GM18507 (cell line): ENCODE measurements at regions not wholly inside any gene's neighbourhood (a gene's known extent, or its start where the extent isn't known, plus 50 kb on each side); places are given as distances from the start of the nearest gene placed in this dataset.

Experiments
- DNase-seq: peaks from one replicate; pipeline ENCODE4 v3.0.0; 2011; ENCODE audit warnings: low read depth; ENCODE audit not compliant: insufficient read length; ENCODE audit errors: extremely low spot score
- FAIRE-seq: peaks from 2 replicates; lab custom pipeline; 2011; peaks lifted over from hg19 to GRCh38; lab: Jason Lieb, UNC

- peak; percentile 71 for FAIRE-seq
- DNase-seq = no peak
Measured at GRCh38 chr9:99713838-99714306, 107.8 kb upstream of the NR4A3 start.

- FAIRE-seq = no peak
- no peak for DNase-seq
Measured at GRCh38 chr9:99718631-99719030, 103.1 kb upstream of the NR4A3 start.

GRCh38 chr9:99720455-99721050 is 101.1 kb upstream of the NR4A3 start:
- peak; percentile 89 for FAIRE-seq
- peak; percentile 7 for DNase-seq

- no peak for FAIRE-seq
- no peak for DNase-seq
Measured at GRCh38 chr9:99721898-99722297, 99.8 kb upstream of the NR4A3 start.

- no peak for DNase-seq
Measured at GRCh38 chr9:99722877-99723276, 98.8 kb upstream of the NR4A3 start.

GRCh38 chr9:99724640-99725039 is 97.0 kb upstream of the NR4A3 start:
- no peak for FAIRE-seq
- no peak for DNase-seq

More at GRCh38 chr9:99722877-99723276, 98.8 kb upstream of the NR4A3 start:
- peak; percentile 56 for FAIRE-seq

GRCh38 chr9:99725852-99726251 is 95.8 kb upstream of the NR4A3 start:
- no peak for FAIRE-seq
- no peak for DNase-seq

GRCh38 chr9:99726758-99727157 is 94.9 kb upstream of the NR4A3 start:
- no peak for DNase-seq
- FAIRE-seq = no peak

GRCh38 chr9:99730062-99730461 is 91.6 kb upstream of the NR4A3 start:
- DNase-seq (no peak), FAIRE-seq (no peak)

- DNase-seq = no peak
- FAIRE-seq = no peak
Measured at GRCh38 chr9:99731950-99732349, 89.7 kb upstream of the NR4A3 start.

GRCh38 chr9:99732715-99733114 is 89.0 kb upstream of the NR4A3 start:
- FAIRE-seq (no peak), DNase-seq (no peak)

GRCh38 chr9:99735041-99735440 is 86.6 kb upstream of the NR4A3 start:
- FAIRE-seq (no peak), DNase-seq (no peak)

GRCh38 chr9:99736291-99736690 is 85.4 kb upstream of the NR4A3 start:
- DNase-seq = no peak
- FAIRE-seq = no peak

GRCh38 chr9:99737649-99738048 is 84.0 kb upstream of the NR4A3 start:
- DNase-seq (no peak), FAIRE-seq (no peak)

- no peak for FAIRE-seq
Measured at GRCh38 chr9:99743006-99743405, 78.7 kb upstream of the NR4A3 start.

GRCh38 chr9:99743455-99743854 is 78.2 kb upstream of the NR4A3 start:
- DNase-seq (no peak), FAIRE-seq (no peak)

More at GRCh38 chr9:99743006-99743405, 78.7 kb upstream of the NR4A3 start:
- DNase-seq = no peak

GRCh38 chr9:99744132-99744531 is 77.6 kb upstream of the NR4A3 start:
- no peak for FAIRE-seq
- DNase-seq = no peak

- no peak for DNase-seq
- no peak for FAIRE-seq
Measured at GRCh38 chr9:99745085-99745484, 76.6 kb upstream of the NR4A3 start.

- DNase-seq (no peak), FAIRE-seq (no peak)
Measured at GRCh38 chr9:99746406-99746805, 75.3 kb upstream of the NR4A3 start.

GRCh38 chr9:99748266-99748665 is 73.4 kb upstream of the NR4A3 start:
- DNase-seq (no peak), FAIRE-seq (no peak)

- FAIRE-seq = no peak
- no peak for DNase-seq
Measured at GRCh38 chr9:99748676-99749075, 73.0 kb upstream of the NR4A3 start.

GRCh38 chr9:99749641-99750040 is 72.0 kb upstream of the NR4A3 start:
- DNase-seq (no peak), FAIRE-seq (no peak)
